HEK293T (cell line): ENCODE measurements at regions not wholly inside any gene's neighbourhood (a gene's known extent, or its start where the extent isn't known, plus 50 kb on each side); places are given as distances from the start of the nearest gene placed in this dataset.

Source experiments
- CTCF ChIA-PET: fragments of 350-600 bp; formaldehyde crosslinking; extraction: SDS; loops from one replicate; lab custom pipeline; 2021; ENCODE audit warnings: antibody characterized with exemption, inconsistent platforms; lab: Yijun Ruan, JAX
- POLR2A ChIA-PET: fragments of 350-600 bp; formaldehyde crosslinking; extraction: SDS; loops from one replicate; lab custom pipeline; 2020; ENCODE audit warnings: antibody characterized with exemption, inconsistent platforms; lab: Yijun Ruan, JAX
- DNase-seq: peaks from one replicate; pipeline ENCODE4 v3.0.0; 2012; ENCODE audit warnings: mixed read lengths; ENCODE audit errors: extremely low spot score
- ARNT ChIP-seq: fragments of 450-650 bp; IDR thresholded peaks from 2 replicates; pipeline ENCODE4 v1.6.1; 2017; ENCODE audit warnings: mild to moderate bottlenecking
- BHLHE40 ChIP-seq: fragments of 450-650 bp; IDR thresholded peaks from 2 replicates; pipeline ENCODE4 v1.6.1; 2016; ENCODE audit warnings: mild to moderate bottlenecking, moderate library complexity, borderline replicate concordance
- CTBP1 ChIP-seq: fragments of 450-650 bp; IDR thresholded peaks from 2 replicates; pipeline ENCODE4 v1.6.1; 2016; ENCODE audit warnings: borderline replicate concordance
- ELF4 ChIP-seq: fragments of 450-650 bp; IDR thresholded peaks from 2 replicates; pipeline ENCODE4 v1.6.1; 2017; ENCODE audit warnings: antibody characterized with exemption
- FOXA1 ChIP-seq: fragments of 450-650 bp; IDR thresholded peaks from 2 replicates; pipeline ENCODE4 v1.6.1; 2016; ENCODE audit warnings: mild to moderate bottlenecking
- FOXK2 ChIP-seq: fragments of 450-650 bp; IDR thresholded peaks from 2 replicates; pipeline ENCODE4 v1.6.1; 2016; ENCODE audit warnings: mild to moderate bottlenecking
- FOXM1 ChIP-seq: fragments of 450-650 bp; IDR thresholded peaks from 2 replicates; pipeline ENCODE4 v1.6.1; 2017; ENCODE audit warnings: mild to moderate bottlenecking, borderline replicate concordance
- HDGF ChIP-seq: fragments of 450-650 bp; IDR thresholded peaks from 2 replicates; pipeline ENCODE4 v1.6.1; 2017; ENCODE audit warnings: antibody characterized with exemption, borderline replicate concordance
- L3MBTL2 ChIP-seq: fragments of 450-650 bp; conservative IDR thresholded peaks from 2 replicates; pipeline ENCODE4 v1.6.1; 2016; ENCODE audit warnings: mild to moderate bottlenecking
- LEF1 ChIP-seq: fragments of 450-650 bp; IDR thresholded peaks from 2 replicates; pipeline ENCODE4 v1.6.1; 2017; ENCODE audit warnings: mild to moderate bottlenecking, borderline replicate concordance
- NFRKB ChIP-seq: fragments of 450-650 bp; IDR thresholded peaks from 2 replicates; pipeline ENCODE4 v1.6.1; 2016; ENCODE audit warnings: mild to moderate bottlenecking, moderate library complexity
- SP1 ChIP-seq: fragments of 450-650 bp; IDR thresholded peaks from 2 replicates; pipeline ENCODE4 v1.6.1; 2017
- SUZ12 ChIP-seq: fragments of 450-650 bp; IDR thresholded peaks from 2 replicates; pipeline ENCODE4 v1.6.1; 2016; ENCODE audit warnings: mild to moderate bottlenecking
- TARDBP ChIP-seq: fragments of 450-650 bp; IDR thresholded peaks from 2 replicates; pipeline ENCODE4 v1.6.1; 2016
- ZNF384 ChIP-seq: fragments of 450-650 bp; IDR thresholded peaks from 2 replicates; pipeline ENCODE4 v1.6.1; 2016
- TF ChIP-seq, protein P1 (sequence below): fragments of 450-650 bp; IDR thresholded peaks from 2 replicates; pipeline ENCODE4 v1.6.1; 2016

DNA sequence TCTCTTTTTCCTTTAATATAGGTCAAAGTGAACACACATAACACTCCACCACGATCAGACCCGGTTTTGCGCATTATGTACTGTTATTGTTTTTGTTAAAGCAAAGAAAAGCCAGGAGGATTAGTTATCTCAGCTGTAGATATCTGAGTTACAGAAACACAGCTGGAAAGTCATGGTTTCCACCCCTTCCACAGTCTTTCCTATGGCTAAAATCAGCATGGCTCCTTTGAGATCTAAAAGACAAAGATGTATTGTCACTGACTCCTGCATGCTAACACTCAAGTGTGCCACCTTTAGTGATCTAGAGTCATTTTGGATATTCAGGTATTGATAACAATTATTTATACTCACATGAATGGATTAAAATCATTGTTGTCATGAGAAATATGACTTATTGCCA, 260.0 kb downstream of the FIGN start:
- ChIA-PET POLR2A (no interaction called here), CTCF (no interaction called here)
- TF ChIP-seq HDGF = no peak
- no peak for TF ChIP-seq FOXK2
- no peak for TF ChIP-seq BHLHE40
- TF ChIP-seq L3MBTL2 = no peak
- TF ChIP-seq LEF1 = no peak
- no peak for TF ChIP-seq SUZ12
- no peak for TF ChIP-seq ELF4
- no peak for TF ChIP-seq CTBP1
- no peak for TF ChIP-seq SP1
- TF ChIP-seq ARNT = no peak
- TF ChIP-seq NFRKB = no peak
- TF ChIP-seq, protein P1, sequence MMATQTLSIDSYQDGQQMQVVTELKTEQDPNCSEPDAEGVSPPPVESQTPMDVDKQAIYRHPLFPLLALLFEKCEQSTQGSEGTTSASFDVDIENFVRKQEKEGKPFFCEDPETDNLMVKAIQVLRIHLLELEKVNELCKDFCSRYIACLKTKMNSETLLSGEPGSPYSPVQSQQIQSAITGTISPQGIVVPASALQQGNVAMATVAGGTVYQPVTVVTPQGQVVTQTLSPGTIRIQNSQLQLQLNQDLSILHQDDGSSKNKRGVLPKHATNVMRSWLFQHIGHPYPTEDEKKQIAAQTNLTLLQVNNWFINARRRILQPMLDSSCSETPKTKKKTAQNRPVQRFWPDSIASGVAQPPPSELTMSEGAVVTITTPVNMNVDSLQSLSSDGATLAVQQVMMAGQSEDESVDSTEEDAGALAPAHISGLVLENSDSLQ = no peak
- no peak for TF ChIP-seq FOXA1
- TF ChIP-seq FOXM1 = no peak
- no peak for TF ChIP-seq TARDBP
- TF ChIP-seq ZNF384 = no peak
- no peak for DNase-seq

DNA sequence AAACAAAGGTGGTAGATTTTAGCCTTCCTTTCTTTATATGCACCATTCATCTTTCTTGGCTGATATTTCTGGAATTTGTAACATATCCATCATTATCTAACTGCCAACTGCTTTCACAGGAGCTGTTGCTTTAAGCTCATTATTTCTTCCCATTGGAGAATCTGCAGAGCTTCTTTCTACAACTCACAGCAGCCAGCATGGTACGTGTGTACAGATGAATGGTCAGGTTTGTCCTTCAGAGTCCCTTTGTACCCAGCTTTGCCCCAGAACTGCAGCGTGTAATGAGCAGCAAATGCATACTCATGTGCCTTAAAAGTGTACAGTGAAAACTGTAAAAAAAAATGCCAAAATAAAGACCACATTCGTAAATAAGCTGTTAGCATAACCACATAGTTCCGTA, 260.9 kb downstream of the FIGN start:
- DNase-seq = no peak
- TF ChIP-seq, protein P1 = no peak
- no peak for TF ChIP-seq TARDBP
- no peak for TF ChIP-seq HDGF
- TF ChIP-seq BHLHE40 = no peak
- TF ChIP-seq ZNF384 = no peak
- TF ChIP-seq FOXA1 = no peak
- no peak for TF ChIP-seq ELF4
- no peak for TF ChIP-seq FOXM1
- no peak for TF ChIP-seq L3MBTL2
- TF ChIP-seq SUZ12 = no peak
- TF ChIP-seq CTBP1 = no peak
- no peak for TF ChIP-seq LEF1
- TF ChIP-seq NFRKB = no peak
- TF ChIP-seq FOXK2 = no peak
- no peak for TF ChIP-seq SP1
- ChIA-PET POLR2A (no interaction called here), CTCF (no interaction called here)

DNA sequence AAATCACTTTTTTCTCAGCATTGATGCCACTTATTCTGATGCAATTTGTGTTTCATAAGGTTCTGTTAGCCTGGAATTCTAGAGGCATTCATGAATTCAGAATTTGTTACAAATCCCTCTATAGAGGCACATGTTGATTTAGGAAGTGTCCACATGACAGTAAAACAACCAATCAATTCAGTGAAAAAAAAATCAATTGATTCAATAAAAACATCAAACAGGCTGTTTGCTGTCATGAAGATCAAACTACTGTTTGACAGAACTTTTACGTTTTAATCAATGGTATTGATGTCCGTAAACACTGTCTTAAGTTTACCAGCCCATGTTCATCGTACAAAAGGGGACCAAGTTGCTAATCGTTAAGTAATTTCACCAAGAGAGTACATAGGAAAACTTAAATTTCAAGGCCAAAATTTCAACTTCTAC, 261.5 kb downstream of the FIGN start:
- POLR2A ChIA-PET = no interaction called here
- no peak for DNase-seq
- TF ChIP-seq ZNF384 = no peak
- no peak for TF ChIP-seq NFRKB
- TF ChIP-seq CTBP1 = no peak
- TF ChIP-seq FOXK2 = no peak
- TF ChIP-seq FOXM1 = no peak
- no peak for TF ChIP-seq SP1
- TF ChIP-seq SUZ12 = no peak
- TF ChIP-seq HDGF = no peak
- no peak for TF ChIP-seq L3MBTL2
- no peak for TF ChIP-seq LEF1
- no peak for TF ChIP-seq TARDBP
- no peak for TF ChIP-seq ARNT
- TF ChIP-seq, protein P1 = no peak
- no peak for TF ChIP-seq FOXA1
- TF ChIP-seq ELF4 = no peak
- CTCF ChIA-PET = no interaction called here

DNA sequence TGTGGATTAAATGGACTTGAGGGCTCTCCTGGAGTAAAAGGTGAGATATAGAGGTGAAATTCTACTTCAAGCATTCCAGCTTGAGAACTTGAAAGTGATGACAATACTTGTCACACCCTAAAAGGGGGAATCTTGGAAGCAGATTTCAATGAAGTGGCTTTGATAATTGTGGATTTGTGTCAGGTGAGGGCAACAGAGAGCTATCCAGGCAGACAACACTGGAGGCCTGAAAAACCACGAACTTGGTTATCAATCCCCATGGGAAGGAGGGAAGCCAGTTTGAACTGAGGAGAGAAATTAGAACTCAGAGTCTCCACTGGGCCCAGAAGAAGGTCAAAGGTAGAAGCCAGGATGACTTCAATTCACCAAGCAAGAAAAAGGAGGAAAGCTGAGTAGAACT, 263.9 kb downstream of the FIGN start:
- DNase-seq = peak; percentile 15
- POLR2A ChIA-PET = no interaction called here
- CTCF ChIA-PET = interaction anchor here (0.6 kb wide), 1 partner anchor 7 kb away, joined by 3 read pairs; no protein-coding TSS in a partner anchor
- TF ChIP-seq LEF1 = no peak
- TF ChIP-seq L3MBTL2 = no peak
- TF ChIP-seq, protein P1 = no peak
- TF ChIP-seq FOXA1 = no peak
- TF ChIP-seq ZNF384 = no peak
- TF ChIP-seq SUZ12 = no peak
- TF ChIP-seq CTBP1 = no peak
- TF ChIP-seq ARNT = no peak
- TF ChIP-seq FOXK2 = no peak
- no peak for TF ChIP-seq SP1
- no peak for TF ChIP-seq NFRKB
- no peak for TF ChIP-seq FOXM1
- no peak for TF ChIP-seq BHLHE40

DNA sequence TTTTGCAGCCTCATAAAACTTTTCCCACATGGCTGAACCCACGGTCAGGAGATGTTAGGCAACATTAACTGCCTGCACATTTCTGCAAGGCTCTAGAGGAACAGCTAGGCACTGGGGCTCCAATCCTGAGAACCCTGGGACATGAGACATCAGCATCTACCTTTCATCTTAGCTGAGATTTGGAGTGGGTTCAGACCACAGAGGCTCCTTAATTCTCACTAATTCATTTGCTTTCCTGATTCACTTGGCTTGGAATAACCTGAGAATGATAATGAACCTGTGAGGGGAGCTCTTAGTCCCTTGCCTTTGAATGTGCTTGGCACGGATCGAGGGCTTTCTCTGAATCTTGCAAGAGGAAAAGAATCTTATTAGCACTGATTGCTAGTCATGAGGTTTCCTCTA, 266.2 kb downstream of the FIGN start:
- CTCF ChIA-PET = interaction anchor here (0.6 kb wide), 1 partner anchor 60 kb away, joined by 3 read pairs; no protein-coding TSS in a partner anchor
- POLR2A ChIA-PET = no interaction called here
- DNase-seq = no peak
- TF ChIP-seq, protein P1 = no peak; the same call in 1 of the 2 replicates
- no peak for TF ChIP-seq LEF1
- TF ChIP-seq ARNT = no peak

DNA sequence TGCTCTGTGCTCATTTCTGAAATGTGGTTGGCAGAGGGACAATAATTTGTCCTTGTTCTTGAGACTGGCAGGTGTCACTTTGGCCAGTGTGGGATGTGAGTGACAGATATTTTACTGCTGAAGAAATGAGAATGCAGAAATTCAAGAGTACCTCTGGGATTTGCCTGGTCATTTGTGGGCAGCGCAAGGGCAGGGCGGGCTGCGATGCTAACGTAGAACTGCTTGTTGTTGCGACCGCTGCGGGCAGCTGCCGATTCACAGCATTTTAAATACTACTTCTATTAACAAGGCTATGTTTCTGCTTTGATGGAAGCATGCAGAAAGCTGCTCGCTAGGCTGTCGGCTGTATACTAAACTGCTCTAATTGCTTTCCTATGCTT, 268.6 kb downstream of the FIGN start:
- DNase-seq = no peak
- CTCF ChIA-PET = no interaction called here
- POLR2A ChIA-PET = no interaction called here
- TF ChIP-seq ELF4 (no peak), BHLHE40 (no peak), TARDBP (no peak), L3MBTL2 (no peak), FOXA1 (no peak)
- TF ChIP-seq, protein P1 = peak; percentile 38; the same call in 1 of the 2 replicates
